IPS-NIHi7 (cell line): ENCODE measurements at regions not wholly inside any gene's neighbourhood (a gene's known extent, or its start where the extent isn't known, plus 50 kb on each side); places are given as distances from the start of the nearest gene placed in this dataset.

Experiments
- DNase-seq: peaks from one replicate; pipeline ENCODE4 v3.0.0; 2012; ENCODE audit warnings: mixed read lengths; ENCODE audit errors: extremely low spot score

DNA sequence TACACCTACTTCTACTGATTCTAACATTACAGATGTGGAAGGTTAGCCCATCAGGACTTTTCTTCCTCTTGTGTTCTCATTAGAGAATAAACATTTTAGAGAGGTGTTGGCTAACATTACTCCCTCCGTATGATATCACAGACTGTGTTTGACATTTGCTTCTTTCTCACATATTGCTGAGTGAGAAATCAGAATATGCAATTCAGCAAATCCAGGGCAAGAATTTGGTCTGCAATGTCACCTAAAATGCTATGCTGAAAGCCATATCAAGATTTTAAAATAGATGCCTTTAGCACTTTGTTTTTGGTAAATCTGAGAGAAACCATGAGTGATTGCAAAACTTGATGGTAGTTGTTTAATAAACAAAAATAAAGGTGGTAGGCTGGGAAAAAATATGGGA lies 319.1 kb downstream of the C4orf33 start:
- no peak for DNase-seq

DNA sequence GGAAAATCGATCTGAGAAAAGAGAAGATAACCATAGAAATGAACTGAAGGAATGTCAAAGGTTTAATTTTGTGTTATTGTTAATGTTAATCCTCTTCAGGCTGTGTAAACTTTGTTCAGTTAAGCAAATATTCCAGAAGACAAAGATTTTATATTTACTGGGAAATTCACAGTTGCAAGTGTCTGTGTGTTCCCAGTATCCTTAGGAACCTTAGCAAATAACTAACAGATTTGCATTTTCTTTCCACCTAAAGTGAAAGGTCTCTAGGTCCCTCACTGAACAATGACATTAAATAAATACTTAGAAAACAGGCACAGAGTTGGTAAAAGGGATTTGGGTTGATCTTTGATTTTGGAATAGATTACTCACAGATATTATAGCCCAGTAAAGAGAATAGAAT lies 324.7 kb downstream of the C4orf33 start:
- DNase-seq, result no peak

DNA sequence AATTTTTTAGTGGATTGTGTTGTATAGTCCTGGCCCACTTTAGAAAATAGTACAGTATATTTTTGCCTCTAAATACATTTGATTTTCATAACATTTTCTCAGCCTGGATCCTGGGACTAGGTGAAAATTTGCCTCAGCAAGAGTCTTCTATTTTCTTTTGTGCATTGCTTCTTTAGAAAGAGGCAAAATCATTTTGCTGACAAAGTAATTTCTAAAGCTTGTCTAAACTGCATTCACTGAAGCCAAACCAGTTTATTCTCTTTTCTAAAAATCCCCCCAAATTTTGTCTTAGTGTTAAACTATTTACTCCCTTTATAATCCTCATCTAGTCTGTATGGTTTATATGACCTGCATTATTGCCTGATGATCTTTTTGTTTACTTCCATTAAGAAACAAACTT lies 326.3 kb downstream of the C4orf33 start:
- no peak for DNase-seq

DNA sequence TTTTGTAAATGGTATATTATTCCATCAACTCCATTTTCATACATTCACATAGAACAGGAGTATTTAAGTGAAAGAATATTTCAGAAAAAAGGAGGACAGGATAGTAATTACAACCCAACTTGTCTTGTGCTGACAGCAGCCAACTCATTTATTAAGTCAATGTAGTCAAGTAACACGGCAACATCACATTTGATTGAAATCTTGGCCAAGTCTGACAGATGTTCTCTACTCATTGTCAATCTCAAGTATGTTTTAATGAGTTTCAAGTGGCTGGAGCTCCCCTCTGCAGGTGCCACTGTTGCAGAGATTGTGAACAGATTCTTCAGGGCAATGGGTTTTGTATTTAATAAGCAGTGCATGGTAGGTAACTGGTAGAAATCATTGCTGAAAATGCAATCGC lies 332.5 kb downstream of the C4orf33 start:
- DNase-seq, result no peak

GRCh38 chr4:129429581-129430320 lies 333.8 kb downstream of the C4orf33 start:
- no peak for DNase-seq

DNA sequence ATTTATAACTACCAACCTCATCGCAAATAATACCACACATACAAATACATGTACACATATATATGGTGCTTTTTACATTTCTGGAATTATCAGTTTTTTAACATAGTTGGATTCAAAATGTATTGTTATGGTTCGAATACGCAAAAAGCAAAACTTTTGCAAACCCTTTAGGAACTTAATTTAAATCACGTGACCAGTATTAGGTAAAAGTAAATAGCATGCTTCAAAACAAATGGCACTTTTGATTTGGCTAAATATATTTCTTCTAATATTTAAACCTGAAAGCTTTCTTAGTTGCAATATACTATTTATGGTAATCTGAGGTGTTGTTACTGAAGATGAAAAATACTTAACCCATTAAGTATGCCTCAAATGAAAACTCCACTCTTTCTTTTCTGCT lies 341.4 kb downstream of the C4orf33 start:
- no peak for DNase-seq

- DNase-seq, result no peak
Measured at GRCh38 chr4:129438456-129438981, 342.6 kb downstream of the C4orf33 start.

DNA sequence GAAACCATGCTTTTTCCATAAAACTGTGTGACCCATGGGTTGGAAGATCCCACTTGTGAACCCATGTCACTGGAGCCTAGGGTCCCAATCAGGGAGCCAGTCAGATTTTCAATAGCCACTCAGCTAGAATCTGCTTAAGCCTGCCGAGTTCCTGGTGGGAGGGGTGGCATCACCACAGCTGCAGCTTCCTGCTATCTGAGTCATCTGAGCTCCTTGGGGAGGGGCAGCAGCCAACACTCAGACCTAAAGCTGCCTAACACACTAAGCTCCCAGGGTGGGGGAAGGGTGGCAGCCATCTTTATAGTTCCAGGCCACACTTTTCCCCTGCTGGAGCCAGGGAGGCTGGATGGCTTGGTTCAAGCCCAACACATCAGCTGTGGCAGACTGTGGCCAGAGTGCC lies 350.1 kb downstream of the C4orf33 start:
- peak; percentile 45 for DNase-seq

GRCh38 chr4:129453524-129454200 lies 357.7 kb downstream of the C4orf33 start:
- DNase-seq, result no peak

GRCh38 chr4:129455482-129455881 lies 359.5 kb downstream of the C4orf33 start:
- DNase-seq, result no peak

- DNase-seq, result no peak
Measured at GRCh38 chr4:129468624-129469023, 372.7 kb downstream of the C4orf33 start.

DNA sequence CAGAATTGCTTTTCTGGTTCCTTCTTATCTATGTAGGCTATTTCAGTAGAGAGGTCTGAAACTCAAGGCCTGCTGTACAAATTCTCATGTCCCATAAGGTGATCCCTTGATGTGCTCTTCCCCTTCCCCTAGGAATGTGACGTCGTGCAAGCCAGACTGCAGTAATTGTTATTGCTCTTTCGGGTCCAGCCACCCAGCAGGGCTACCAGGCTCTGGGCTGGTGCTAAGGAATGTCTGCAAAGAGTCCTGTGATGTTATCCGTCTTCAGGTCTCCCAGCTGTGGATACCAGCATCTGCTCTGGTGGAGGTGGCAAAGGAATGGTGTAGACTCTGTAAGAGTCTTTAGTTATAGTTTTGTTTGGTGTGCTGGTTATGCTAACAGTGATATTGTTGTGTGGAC lies 378.7 kb downstream of the C4orf33 start:
- DNase-seq, result no peak

GRCh38 chr4:129481107-129481506 lies 385.2 kb downstream of the C4orf33 start:
- no peak for DNase-seq

- no peak for DNase-seq
Measured at GRCh38 chr4:129488427-129488826, 392.5 kb downstream of the C4orf33 start.

DNA sequence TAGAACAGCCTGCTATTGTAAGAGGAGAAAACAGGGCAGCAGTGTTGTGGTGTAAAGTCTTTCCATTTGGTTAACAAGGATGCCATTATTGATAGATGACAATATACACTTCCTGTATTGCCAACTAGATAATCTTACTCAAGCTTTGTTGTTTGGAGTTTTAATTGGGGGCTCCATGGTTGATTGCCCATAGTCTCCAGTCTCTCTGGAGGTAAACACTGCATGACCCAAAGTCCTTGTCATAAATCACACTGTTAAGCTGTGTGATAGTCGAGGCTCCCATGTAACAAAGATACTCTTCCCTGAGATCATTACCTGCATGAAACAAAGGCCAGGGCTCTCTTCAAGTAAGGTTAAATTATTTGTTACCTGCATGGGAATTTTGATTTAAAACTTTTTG lies 394.6 kb downstream of the C4orf33 start:
- no peak for DNase-seq

GRCh38 chr4:129498626-129499025 lies 402.7 kb downstream of the C4orf33 start:
- DNase-seq, result no peak

DNA sequence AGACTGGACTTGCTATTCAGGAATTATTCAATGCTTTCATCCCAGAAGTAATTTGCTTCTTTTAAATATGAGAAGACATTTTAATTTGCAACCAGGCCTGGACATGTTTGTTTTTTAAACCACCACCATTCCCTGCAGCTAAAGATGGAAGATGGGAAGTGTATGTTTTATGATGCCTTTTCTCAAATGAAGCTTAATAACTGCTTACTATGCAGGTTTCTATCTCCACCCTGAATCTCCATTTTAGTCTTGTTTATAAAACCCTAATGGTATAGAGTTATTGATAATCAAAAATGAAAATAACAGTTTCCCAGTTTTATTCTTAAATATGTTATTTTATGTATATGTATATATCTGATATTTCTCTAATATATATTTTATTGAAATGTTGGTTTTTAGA lies 418.9 kb downstream of the C4orf33 start:
- no peak for DNase-seq

GRCh38 chr4:129515356-129515755 lies 419.4 kb downstream of the C4orf33 start:
- no peak for DNase-seq

GRCh38 chr4:129526812-129527211 lies 430.9 kb downstream of the C4orf33 start:
- DNase-seq, result no peak

GRCh38 chr4:129531253-129531652 lies 435.3 kb downstream of the C4orf33 start:
- DNase-seq, result no peak

DNA sequence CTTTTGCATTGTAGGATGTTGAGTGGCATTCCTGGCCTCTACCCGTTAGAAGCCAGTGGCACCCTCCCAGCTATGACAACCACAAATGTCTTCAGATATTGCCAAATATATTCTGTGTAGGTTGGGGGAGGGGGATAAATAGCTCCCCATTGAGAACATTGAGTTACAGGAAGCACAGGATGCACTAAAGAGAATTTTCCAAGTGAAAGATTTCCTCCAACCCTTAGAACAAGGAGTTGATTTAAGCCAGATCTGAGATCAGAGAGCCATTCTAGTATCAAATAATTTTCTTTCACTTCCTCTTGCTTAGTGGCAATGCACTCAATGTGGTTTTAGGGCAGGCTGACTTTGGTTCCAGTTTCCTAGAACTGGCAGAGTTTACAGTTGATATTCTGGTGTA lies 436.6 kb downstream of the C4orf33 start:
- DNase-seq, result no peak

DNA sequence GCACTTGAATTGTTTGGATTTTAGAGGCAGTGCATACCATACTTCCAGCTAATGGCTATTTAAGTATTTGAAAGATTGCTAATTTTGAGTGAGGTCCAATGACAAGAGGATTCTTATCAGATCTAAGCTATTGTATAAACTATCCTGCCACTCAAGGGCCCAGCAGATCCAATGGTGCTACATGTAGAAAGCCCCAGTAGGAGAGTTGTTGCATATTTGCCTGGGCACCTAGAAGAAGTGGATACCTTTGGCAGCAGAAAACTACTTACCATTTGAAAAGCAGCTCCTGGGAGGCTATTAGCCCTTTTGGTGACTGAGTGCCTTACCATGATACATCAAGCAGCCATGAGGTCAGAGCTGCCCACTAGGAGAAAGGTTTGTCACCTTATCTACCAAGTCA lies 447.3 kb downstream of the C4orf33 start:
- no peak for DNase-seq

DNA sequence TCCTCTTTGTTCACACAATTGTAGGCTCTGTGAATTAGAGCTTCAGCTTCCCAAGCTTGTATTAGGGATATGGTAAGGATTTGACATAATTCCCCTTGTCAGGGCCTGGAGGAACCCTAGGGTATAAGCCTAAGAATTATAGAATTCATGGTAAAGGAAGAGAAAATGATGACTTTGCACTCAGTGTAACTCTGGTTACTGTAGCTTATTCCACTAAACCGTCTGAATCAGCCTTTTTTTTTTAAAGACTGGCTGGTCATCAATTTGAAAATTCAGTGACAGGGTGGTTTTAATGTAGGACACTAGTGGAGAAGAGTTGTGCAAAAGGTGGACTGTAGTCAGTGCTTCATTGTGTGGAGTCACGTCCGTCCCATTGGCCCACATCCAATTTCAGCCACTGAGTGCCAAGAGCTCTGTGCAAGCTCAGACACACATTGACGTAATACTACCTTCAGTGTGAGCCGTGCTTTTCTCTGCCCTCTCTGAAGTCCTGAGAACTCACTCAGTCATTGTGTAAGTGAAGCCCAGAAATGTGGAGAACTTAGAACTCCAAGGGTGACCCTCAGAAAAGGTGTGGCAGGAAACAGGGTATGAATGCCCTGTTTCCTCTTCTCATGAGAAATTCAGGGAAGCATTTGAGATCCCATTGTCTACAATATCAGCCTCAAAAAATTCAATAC lies 449.8 kb downstream of the C4orf33 start:
- DNase-seq, result no peak
